Vagina (tissue), 2 donors: ENCODE measurements at regions not wholly inside any gene's neighbourhood (a gene's known extent, or its start where the extent isn't known, plus 50 kb on each side); places are given as distances from the start of the nearest gene placed in this dataset.

ENCODE experiments used
- DNase-seq, 2 donors: peaks; one replicate each; pipeline ENCODE4 v3.0.0-alpha.2; 2017; ENCODE audit errors: extremely low spot score in 2 of 2
- H3K27ac ChIP-seq: fragments of 200-600 bp; sonication (generic); one replicate; pipeline ENCODE4 v1.5.1; 2019
- H3K27me3 ChIP-seq: fragments of 200-600 bp; sonication (generic); one replicate; pipeline ENCODE4 v1.5.1; 2019
- H3K36me3 ChIP-seq, 2 donors: fragments of 200-600 bp; sonication (generic); one replicate each; pipeline ENCODE4 v1.5.1; 2017 to 2019
- H3K4me1 ChIP-seq: fragments of 200-600 bp; sonication (generic); one replicate; pipeline ENCODE4 v1.5.1; 2019
- H3K4me3 ChIP-seq, 2 donors: fragments of 200-600 bp; sonication (generic); 1 replicate in 1 of 2; 2 replicates in 1 of 2; pipeline ENCODE4 v1.5.1; 2016 to 2019
- H3K9me3 ChIP-seq: fragments of 200-600 bp; sonication (generic); one replicate; pipeline ENCODE4 v1.5.1; 2019
- CTCF ChIP-seq, 3 experiments: fragments of 450-650 bp in 2 of 3; fragments of 200-600 bp in 1 of 3; sonication (generic) in 1 of 3; IDR thresholded peaks; one replicate each; pipeline ENCODE4 v1.5.1; 2017 to 2019; ENCODE audit warnings: antibody characterized with exemption in 3 of 3, mild to moderate bottlenecking in 2 of 3, moderate library complexity in 2 of 3
- POLR2A ChIP-seq, 2 donors: fragments of 450-650 bp; IDR thresholded peaks; one replicate each; pipeline ENCODE4 v1.6.1; 2017; ENCODE audit warnings: antibody characterized with exemption in 2 of 2, mild to moderate bottlenecking in 2 of 2, moderate library complexity in 2 of 2
- POLR2AphosphoS5 ChIP-seq, 2 donors: sonication (generic); formaldehyde crosslinking; IDR thresholded peaks; one replicate each; pipeline ENCODE4 v1.9.0; 2017; ENCODE audit warnings: antibody characterized with exemption in 2 of 2, mild to moderate bottlenecking in 2 of 2, low read depth in 1 of 2; ENCODE audit not compliant: insufficient read depth in 1 of 2
- intact Hi-C: fragments of 100-400 bp; cut with DNase I; formaldehyde crosslinking; loops from one replicate; pipeline ENCODE4 v1.15.1; 2023

- intact Hi-C loops, result no loop called here
- Histone ChIP-seq H3K36me3 (no peaks in the 10 kb centered on the region), H3K4me1 (no peaks in the 10 kb centered on the region), H3K9me3 (no peaks in the 10 kb centered on the region), H3K27me3 (no peaks in the 10 kb centered on the region), H3K27ac (no peak overlapping the region), H3K4me3 (no peak overlapping the region)
- TF ChIP-seq POLR2A (IDR thresholded peaks at IDR 0.05) (no peak), CTCF (IDR thresholded peaks at IDR 0.05) (no peak), POLR2AphosphoS5 (IDR thresholded peaks at IDR 0.05; ENCODE audit: insufficient read depth in 1 of 2, low read depth in 1 of 2) (no peak)
- no peak for DNase-seq
Observed at GRCh38 chr3:18238332-18238731, 186.8 kb downstream of the SATB1 start.

GRCh38 chr3:18237251-18238005 is 187.7 kb downstream of the SATB1 start:
- H3K4me1 ChIP-seq, result no peaks in the 10 kb centered on the region
- TF ChIP-seq CTCF (IDR thresholded peaks at IDR 0.05), result no peak
- TF ChIP-seq POLR2A (IDR thresholded peaks at IDR 0.05), result no peak
- peak in 1 of 2 donors; percentile 8 for TF ChIP-seq POLR2AphosphoS5 (IDR thresholded peaks at IDR 0.05; ENCODE audit: insufficient read depth in 1 of 2, low read depth in 1 of 2)
- no peaks in the 10 kb centered on the region for H3K36me3 ChIP-seq
- intact Hi-C loops, result no loop called here
- no peak overlapping the region for H3K4me3 ChIP-seq
- H3K27me3 ChIP-seq, result no peaks in the 10 kb centered on the region
- no peak for DNase-seq
- no peak overlapping the region for H3K27ac ChIP-seq
- no peaks in the 10 kb centered on the region for H3K9me3 ChIP-seq

- no peaks in the 10 kb centered on the region for H3K4me1 ChIP-seq
- H3K27me3 ChIP-seq, result no peaks in the 10 kb centered on the region
- DNase-seq, result no peak
- no peaks in the 10 kb centered on the region for H3K36me3 ChIP-seq
- no peaks in the 10 kb centered on the region for H3K9me3 ChIP-seq
- H3K4me3 ChIP-seq, result no peak overlapping the region
- TF ChIP-seq POLR2AphosphoS5 (IDR thresholded peaks at IDR 0.05; ENCODE audit: insufficient read depth in 1 of 2, low read depth in 1 of 2) (no peak), POLR2A (IDR thresholded peaks at IDR 0.05) (no peak)
- no peak overlapping the region for H3K27ac ChIP-seq
- intact Hi-C loops, result no loop called here
Observed at GRCh38 chr3:18236726-18237125, 188.4 kb downstream of the SATB1 start.

- DNase-seq, result no peak
- Histone ChIP-seq H3K36me3 (no peaks in the 10 kb centered on the region), H3K27ac (no peak overlapping the region), H3K4me3 (no peak overlapping the region), H3K27me3 (no peaks in the 10 kb centered on the region), H3K4me1 (no peaks in the 10 kb centered on the region), H3K9me3 (no peaks in the 10 kb centered on the region)
- intact Hi-C loops, result no loop called here
- TF ChIP-seq POLR2A (IDR thresholded peaks at IDR 0.05) (no peak), POLR2AphosphoS5 (IDR thresholded peaks at IDR 0.05; ENCODE audit: insufficient read depth in 1 of 2, low read depth in 1 of 2) (no peak), CTCF (IDR thresholded peaks at IDR 0.05) (no peak)
Observed at GRCh38 chr3:18234717-18235335, 190.3 kb downstream of the SATB1 start.

GRCh38 chr3:18233987-18234716 is 191.0 kb downstream of the SATB1 start:
- H3K27ac ChIP-seq, result no peak overlapping the region
- no peak for TF ChIP-seq POLR2AphosphoS5 (IDR thresholded peaks at IDR 0.05; ENCODE audit: insufficient read depth in 1 of 2, low read depth in 1 of 2)
- no peak for TF ChIP-seq CTCF (IDR thresholded peaks at IDR 0.05)
- no peak for TF ChIP-seq POLR2A (IDR thresholded peaks at IDR 0.05)
- H3K9me3 ChIP-seq, result no peaks in the 10 kb centered on the region
- intact Hi-C loops, result no loop called here
- no peaks in the 10 kb centered on the region for H3K4me1 ChIP-seq
- no peaks in the 10 kb centered on the region for H3K36me3 ChIP-seq
- DNase-seq, result no peak
- H3K27me3 ChIP-seq, result no peaks in the 10 kb centered on the region
- H3K4me3 ChIP-seq, result no peak overlapping the region
